ENCODE measurements at regions not wholly inside any gene's neighbourhood (a gene's known extent, or its start where the extent isn't known, plus 50 kb on each side); places are given as distances from the start of the nearest gene placed in this dataset.

- peak overlapping the region; percentile 31 for H3K27ac ChIP-seq
- no peak for TF ChIP-seq CTCF (conservative IDR thresholded peaks at IDR 0.05)
Observed at GRCh38 chr13:33728271-33729037, 89.5 kb upstream of the RFC3 start.

DNA sequence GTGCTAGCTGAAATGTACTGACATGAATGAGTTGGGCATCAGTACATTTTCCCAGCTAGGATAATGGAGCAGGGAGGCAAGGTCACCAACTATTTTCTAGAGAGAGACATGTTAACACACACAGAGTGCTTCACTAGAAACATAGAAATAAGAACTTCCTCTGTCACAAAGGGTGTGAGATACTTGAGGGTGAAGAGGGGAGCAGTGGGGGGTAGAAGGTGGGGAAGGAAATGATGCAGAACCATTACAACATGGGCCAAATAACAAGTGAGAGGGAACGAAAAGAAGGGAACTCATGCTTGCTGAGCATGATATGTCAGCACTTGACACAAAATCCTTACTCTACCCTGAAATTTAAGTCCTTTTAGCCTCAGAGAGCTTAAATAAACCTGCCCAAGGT is 87.8 kb upstream of the RFC3 start:
- H3K27ac ChIP-seq, result no peak overlapping the region
- TF ChIP-seq CTCF (conservative IDR thresholded peaks at IDR 0.05), result no peak

DNA sequence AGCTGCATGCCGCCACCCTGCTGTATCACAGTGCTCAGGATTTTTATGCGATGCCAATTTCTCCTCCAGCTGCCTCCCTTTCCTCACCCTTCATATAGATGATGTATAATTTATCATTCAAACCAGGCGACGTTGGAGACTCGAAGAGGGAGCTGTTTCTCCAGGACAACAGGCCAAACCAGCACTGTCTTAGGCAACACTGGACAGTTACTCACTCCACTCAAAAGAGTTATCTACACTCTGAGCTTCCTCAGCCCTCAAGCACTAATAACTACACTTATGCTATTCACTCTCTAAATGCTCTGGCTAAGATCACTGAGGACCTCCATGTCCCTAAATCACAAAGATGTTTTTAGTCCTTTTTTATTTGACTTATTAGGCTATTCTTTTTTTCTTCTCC is 87.3 kb upstream of the RFC3 start:
- H3K27ac ChIP-seq, result no peak overlapping the region
- TF ChIP-seq CTCF (conservative IDR thresholded peaks at IDR 0.05), result no peak

- peak overlapping the region; percentile 63 for H3K27ac ChIP-seq
- TF ChIP-seq CTCF (conservative IDR thresholded peaks at IDR 0.05), result no peak
Observed at GRCh38 chr13:33735276-33735675, 82.7 kb upstream of the RFC3 start.

GRCh38 chr13:33739254-33739653 is 78.7 kb upstream of the RFC3 start:
- H3K27ac ChIP-seq, result no peak overlapping the region
- no peak for TF ChIP-seq CTCF (conservative IDR thresholded peaks at IDR 0.05)

GRCh38 chr13:33740134-33740538 is 77.8 kb upstream of the RFC3 start:
- no peak overlapping the region for H3K27ac ChIP-seq
- TF ChIP-seq CTCF (conservative IDR thresholded peaks at IDR 0.05), result no peak

- H3K27ac ChIP-seq, result no peak overlapping the region
- TF ChIP-seq CTCF (conservative IDR thresholded peaks at IDR 0.05), result no peak
Observed at GRCh38 chr13:33742321-33742720, 75.6 kb upstream of the RFC3 start.

Measured in VCaP (cell line).